Type B pancreatic cell (in vitro differentiated cells): ENCODE measurements at regions not wholly inside any gene's neighbourhood (a gene's known extent, or its start where the extent isn't known, plus 50 kb on each side); places are given as distances from the start of the nearest gene placed in this dataset.

ENCODE experiments used
- DNase-seq: peaks from one replicate; pipeline ENCODE4 v3.0.0; 2021; ENCODE audit warnings: mixed read lengths; ENCODE audit not compliant: unreplicated experiment; ENCODE audit errors: extremely low spot score
- H3K27ac Mint-ChIP-seq: 2 replicates; pipeline ENCODE4 v1.8.0; 2021; ENCODE audit warnings: mild to moderate bottlenecking, mixed read lengths
- H3K27me3 Mint-ChIP-seq: 2 replicates; pipeline ENCODE4 v1.8.0; 2021; ENCODE audit warnings: mixed read lengths
- H3K36me3 Mint-ChIP-seq: 2 replicates; pipeline ENCODE4 v1.8.0; 2021; ENCODE audit warnings: mixed read lengths
- H3K4me1 Mint-ChIP-seq: one replicate; pipeline ENCODE4 v1.8.0; 2021; ENCODE audit warnings: mixed read lengths; ENCODE audit not compliant: unreplicated experiment
- H3K4me3 Mint-ChIP-seq: 2 replicates; pipeline ENCODE4 v1.8.0; 2021; ENCODE audit warnings: mild to moderate bottlenecking, mixed read lengths
- H3K9me3 Mint-ChIP-seq: 2 replicates; pipeline ENCODE4 v1.8.0; 2021; ENCODE audit warnings: mixed read lengths
- CTCF ChIP-seq: fragments of 200-600 bp; sonication (generic); conservative IDR thresholded peaks from 2 replicates; pipeline ENCODE4 v1.5.0; 2021; ENCODE audit warnings: antibody characterized with exemption, mild to moderate bottlenecking

GRCh38 chr10:25698638-25699037, 235.4 kb upstream of the MYO3A start:
- H3K4me1 Mint-ChIP-seq, result peaks cover 9% of the 10 kb centered on the region
- no peak for TF ChIP-seq CTCF
- no peaks in the 10 kb centered on the region for H3K27me3 Mint-ChIP-seq
- no peak for DNase-seq
- H3K9me3 Mint-ChIP-seq, result no peaks in the 10 kb centered on the region
- no peaks in the 10 kb centered on the region for H3K36me3 Mint-ChIP-seq
- H3K4me3 Mint-ChIP-seq, result no peak overlapping the region
- no peak overlapping the region for H3K27ac Mint-ChIP-seq

GRCh38 chr10:25699631-25700030, 234.4 kb upstream of the MYO3A start:
- Mint-ChIP-seq H3K4me3 (no peak overlapping the region), H3K9me3 (no peaks in the 10 kb centered on the region), H3K4me1 (peaks cover 9% of the 10 kb centered on the region), H3K27me3 (no peaks in the 10 kb centered on the region), H3K27ac (no peak overlapping the region), H3K36me3 (no peaks in the 10 kb centered on the region)
- DNase-seq, result no peak
- TF ChIP-seq CTCF, result no peak

DNA sequence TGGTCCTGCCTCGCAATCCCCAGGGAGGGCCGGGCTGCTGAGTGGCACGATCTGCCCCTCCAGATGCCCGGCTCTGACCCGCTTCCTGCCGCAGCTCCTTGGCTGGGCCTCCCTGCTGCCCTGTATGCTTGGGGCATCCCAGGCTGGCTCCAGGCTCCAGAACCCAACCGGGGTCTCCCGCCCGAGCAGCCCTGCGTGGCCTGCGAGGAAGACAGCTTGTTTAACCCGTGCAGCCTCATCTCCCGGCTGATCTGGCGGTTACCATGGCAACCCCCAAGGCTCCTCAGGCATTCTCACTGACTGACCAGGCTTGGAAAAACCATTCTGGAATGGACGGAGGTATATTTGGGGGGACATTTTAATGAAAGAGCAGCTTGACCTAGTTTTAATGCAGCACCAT, 232.4 kb upstream of the MYO3A start:
- Mint-ChIP-seq H3K36me3 (no peaks in the 10 kb centered on the region), H3K27ac (no peak overlapping the region), H3K4me3 (no peak overlapping the region), H3K9me3 (no peaks in the 10 kb centered on the region), H3K4me1 (peaks cover 9% of the 10 kb centered on the region), H3K27me3 (no peaks in the 10 kb centered on the region)
- no peak for TF ChIP-seq CTCF
- DNase-seq, result no peak

- Mint-ChIP-seq H3K4me1 (peaks cover 9% of the 10 kb centered on the region), H3K27me3 (no peaks in the 10 kb centered on the region), H3K4me3 (no peak overlapping the region), H3K9me3 (no peaks in the 10 kb centered on the region), H3K27ac (no peak overlapping the region), H3K36me3 (no peaks in the 10 kb centered on the region)
- no peak for DNase-seq
- no peak for TF ChIP-seq CTCF
These were observed 229.4 kb upstream of the MYO3A start for GRCh38 chr10:25704622-25705021.

GRCh38 chr10:25707572-25707971, 226.5 kb upstream of the MYO3A start:
- Mint-ChIP-seq H3K27ac (no peak overlapping the region), H3K36me3 (no peaks in the 10 kb centered on the region), H3K27me3 (peaks cover 3% of the 10 kb centered on the region), H3K4me3 (no peak overlapping the region), H3K4me1 (no peaks in the 10 kb centered on the region), H3K9me3 (no peaks in the 10 kb centered on the region)
- TF ChIP-seq CTCF, result no peak
- no peak for DNase-seq
